ENCODE measurements at regions not wholly inside any gene's neighbourhood (a gene's known extent, or its start where the extent isn't known, plus 50 kb on each side); places are given as distances from the start of the nearest gene placed in this dataset.

- TF ChIP-seq CTCF (IDR thresholded peaks at IDR 0.05; ENCODE audit: poor library complexity), result no peak
- no peak for TF ChIP-seq EZH2 (IDR thresholded peaks at IDR 0.05; ENCODE audit: borderline replicate concordance)
- no peak for TF ChIP-seq EZH2phosphoT487 (IDR thresholded peaks at IDR 0.05; ENCODE audit: low read depth, severe bottlenecking, unreplicated experiment)
These were observed 710.5 kb downstream of the DACH1 start for GRCh38 chr13:71156550-71156949.

Data from hepatocyte (in vitro differentiated cells).